Astrocyte (in vitro differentiated cells and primary cell): ENCODE measurements at regions not wholly inside any gene's neighbourhood (a gene's known extent, or its start where the extent isn't known, plus 50 kb on each side); places are given as distances from the start of the nearest gene placed in this dataset.

Experiments used
- DNase-seq: peaks from one replicate; pipeline ENCODE4 v3.0.0-alpha.2; 2010; ENCODE audit warnings: low read depth
- FAIRE-seq: peaks from 2 replicates; lab custom pipeline; 2011; peaks lifted over from hg19 to GRCh38; lab: Jason Lieb, UNC
- H2AFZ ChIP-seq: 2 replicates; pipeline ENCODE4 v1.6.0; 2012; ENCODE audit warnings: low read depth, low read length, inconsistent platforms
- H3K27ac ChIP-seq: 2 replicates; pipeline ENCODE4 v1.5.1; 2011; ENCODE audit warnings: low read depth, low read length, inconsistent platforms
- H3K27me3 ChIP-seq: 2 replicates; pipeline ENCODE4 v1.6.0; 2011; ENCODE audit warnings: low read length, inconsistent platforms; ENCODE audit not compliant: insufficient read depth
- H3K36me3 ChIP-seq: 2 replicates; pipeline ENCODE4 v1.5.1; 2011; ENCODE audit warnings: low read length, inconsistent platforms; ENCODE audit not compliant: insufficient read depth
- H3K4me1 ChIP-seq: 2 replicates; pipeline ENCODE4 v1.5.1; 2011; ENCODE audit warnings: low read length, inconsistent platforms; ENCODE audit not compliant: insufficient read depth
- H3K4me2 ChIP-seq: 2 replicates; pipeline ENCODE4 v1.6.0; 2012; ENCODE audit warnings: low read length, inconsistent platforms
- H3K4me3 ChIP-seq: 2 replicates; pipeline ENCODE4 v1.5.1; 2011; ENCODE audit warnings: low read depth, mild to moderate bottlenecking, low read length, inconsistent platforms; ENCODE audit not compliant: insufficient read depth
- H3K79me2 ChIP-seq: 2 replicates; pipeline ENCODE4 v1.6.0; 2012; ENCODE audit warnings: mild to moderate bottlenecking, low read length, inconsistent platforms; ENCODE audit not compliant: insufficient read depth
- H3K9ac ChIP-seq: 2 replicates; pipeline ENCODE4 v1.6.0; 2012; ENCODE audit warnings: mild to moderate bottlenecking, low read length, inconsistent platforms
- H3K9me3 ChIP-seq: 2 replicates; pipeline ENCODE4 v1.5.1; 2012; ENCODE audit warnings: low read depth, mild to moderate bottlenecking, low read length, inconsistent platforms; ENCODE audit not compliant: insufficient read depth
- H4K20me1 ChIP-seq: 2 replicates; pipeline ENCODE4 v1.6.0; 2012; ENCODE audit warnings: low read length, inconsistent platforms; ENCODE audit not compliant: insufficient read depth
- H3K27ac Mint-ChIP-seq: one replicate; pipeline ENCODE4 v1.8.0; 2021; ENCODE audit warnings: mild to moderate bottlenecking, mixed read lengths; ENCODE audit not compliant: unreplicated experiment
- H3K27me3 Mint-ChIP-seq: one replicate; pipeline ENCODE4 v1.8.0; 2021; ENCODE audit warnings: low read depth, mixed read lengths; ENCODE audit not compliant: unreplicated experiment
- H3K36me3 Mint-ChIP-seq: one replicate; pipeline ENCODE4 v1.8.0; 2021; ENCODE audit warnings: low read depth, mixed read lengths; ENCODE audit not compliant: unreplicated experiment
- H3K4me1 Mint-ChIP-seq: one replicate; pipeline ENCODE4 v1.8.0; 2021; ENCODE audit warnings: low read depth, mixed read lengths; ENCODE audit not compliant: unreplicated experiment
- H3K4me3 Mint-ChIP-seq: one replicate; pipeline ENCODE4 v1.8.0; 2021; ENCODE audit warnings: mild to moderate bottlenecking, moderate library complexity, mixed read lengths; ENCODE audit not compliant: unreplicated experiment
- H3K9me3 Mint-ChIP-seq: one replicate; pipeline ENCODE4 v1.8.0; 2021; ENCODE audit warnings: mild to moderate bottlenecking, mixed read lengths; ENCODE audit not compliant: unreplicated experiment
- CTCF ChIP-seq: IDR thresholded peaks from 2 replicates; pipeline ENCODE4 v1.5.1; 2011; ENCODE audit warnings: low read depth, mild to moderate bottlenecking, inconsistent platforms, low read length, moderate library complexity; ENCODE audit not compliant: insufficient read depth
- EZH2 ChIP-seq: IDR thresholded peaks from 2 replicates; pipeline ENCODE4 v1.6.1; 2012; ENCODE audit warnings: mild to moderate bottlenecking, low read length, inconsistent platforms; ENCODE audit not compliant: insufficient read depth

GRCh38 chr17:15133143-15133542, 132.0 kb downstream of the PMP22 start:
- H3K9me3 ChIP-seq: no peaks in the 10 kb centered on the region
- no peak for DNase-seq
- no peak overlapping the region for H3K27ac ChIP-seq
- no peak for TF ChIP-seq CTCF
- TF ChIP-seq EZH2: no peak
- no peak overlapping the region for H3K27ac Mint-ChIP-seq
- no peaks in the 10 kb centered on the region for H3K79me2 ChIP-seq
- H3K4me3 Mint-ChIP-seq: no peak overlapping the region
- no peaks in the 10 kb centered on the region for H3K27me3 Mint-ChIP-seq
- H4K20me1 ChIP-seq: no peaks in the 10 kb centered on the region
- no peaks in the 10 kb centered on the region for H3K27me3 ChIP-seq
- no peaks in the 10 kb centered on the region for H3K36me3 Mint-ChIP-seq
- H3K4me3 ChIP-seq: no peak overlapping the region
- no peaks in the 10 kb centered on the region for H3K9me3 Mint-ChIP-seq
- H3K4me1 Mint-ChIP-seq: no peaks in the 10 kb centered on the region
- H3K36me3 ChIP-seq: no peaks in the 10 kb centered on the region
- no peaks in the 10 kb centered on the region for H3K4me1 ChIP-seq
- H2AFZ ChIP-seq: no peak overlapping the region
- H3K9ac ChIP-seq: no peak overlapping the region
- FAIRE-seq: no peak
- H3K4me2 ChIP-seq: no peak overlapping the region

- Histone ChIP-seq H3K36me3 (no peaks in the 10 kb centered on the region), H2AFZ (no peak overlapping the region), H3K4me1 (no peaks in the 10 kb centered on the region), H4K20me1 (no peaks in the 10 kb centered on the region), H3K27ac (no peak overlapping the region), H3K9ac (no peak overlapping the region), H3K9me3 (no peaks in the 10 kb centered on the region), H3K27me3 (no peaks in the 10 kb centered on the region), H3K79me2 (no peaks in the 10 kb centered on the region), H3K4me2 (no peak overlapping the region), H3K4me3 (no peak overlapping the region)
- H3K27ac Mint-ChIP-seq: no peak overlapping the region
- no peaks in the 10 kb centered on the region for H3K4me1 Mint-ChIP-seq
- DNase-seq: no peak
- no peaks in the 10 kb centered on the region for H3K27me3 Mint-ChIP-seq
- no peak overlapping the region for H3K4me3 Mint-ChIP-seq
- TF ChIP-seq CTCF (no peak), EZH2 (no peak)
- no peaks in the 10 kb centered on the region for H3K36me3 Mint-ChIP-seq
- H3K9me3 Mint-ChIP-seq: no peaks in the 10 kb centered on the region
- no peak for FAIRE-seq
Observed at GRCh38 chr17:15130426-15130825, 134.7 kb downstream of the PMP22 start.

GRCh38 chr17:15129986-15130385, 135.1 kb downstream of the PMP22 start:
- H3K9ac ChIP-seq: no peak overlapping the region
- no peak for FAIRE-seq
- H3K4me3 ChIP-seq: no peak overlapping the region
- Mint-ChIP-seq H3K27ac (no peak overlapping the region), H3K4me3 (no peak overlapping the region), H3K4me1 (no peaks in the 10 kb centered on the region), H3K9me3 (peaks cover under 1% of the 10 kb centered on the region), H3K36me3 (no peaks in the 10 kb centered on the region), H3K27me3 (no peaks in the 10 kb centered on the region)
- H3K27me3 ChIP-seq: no peaks in the 10 kb centered on the region
- no peaks in the 10 kb centered on the region for H4K20me1 ChIP-seq
- no peak for DNase-seq
- no peaks in the 10 kb centered on the region for H3K36me3 ChIP-seq
- no peak overlapping the region for H2AFZ ChIP-seq
- no peaks in the 10 kb centered on the region for H3K9me3 ChIP-seq
- TF ChIP-seq EZH2 (no peak), CTCF (no peak)
- no peaks in the 10 kb centered on the region for H3K79me2 ChIP-seq
- no peak overlapping the region for H3K27ac ChIP-seq
- no peak overlapping the region for H3K4me2 ChIP-seq
- no peaks in the 10 kb centered on the region for H3K4me1 ChIP-seq
